ENCODE measurements at regions not wholly inside any gene's neighbourhood (a gene's known extent, or its start where the extent isn't known, plus 50 kb on each side); places are given as distances from the start of the nearest gene placed in this dataset.

DNA sequence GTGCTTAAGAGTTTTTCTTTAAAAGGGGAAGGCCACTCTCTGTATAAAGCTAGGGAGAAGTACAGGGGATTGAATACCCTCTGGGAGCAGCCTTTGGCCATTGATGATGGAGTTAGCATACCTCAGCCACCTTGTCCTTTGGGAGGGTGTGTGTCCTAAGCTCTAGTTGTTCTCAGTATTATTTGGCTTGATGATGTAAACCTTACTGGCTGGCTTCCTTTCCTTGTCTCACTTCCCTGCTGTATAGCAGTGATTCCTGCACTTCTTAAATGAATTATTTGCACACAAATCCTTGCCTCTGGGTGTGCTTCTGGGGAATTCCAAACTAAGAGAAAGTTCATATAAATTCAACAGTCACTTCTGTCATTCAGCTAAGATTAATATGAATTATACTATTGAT is 234.9 kb upstream of the RIOK2 start:
- H3K27me3 Mint-ChIP-seq (ENCODE audit: low read depth), result no peaks in the 10 kb centered on the region
- no peaks in the 10 kb centered on the region for H3K36me3 Mint-ChIP-seq
- H3K9me3 Mint-ChIP-seq, result no peaks in the 10 kb centered on the region
- H3K27ac Mint-ChIP-seq, result no peak overlapping the region
- no peak for TF ChIP-seq ATF6 (CRISPR knock-in tag; IDR thresholded peaks at IDR 0.05)
- POLR2A ChIA-PET, result no interaction called here
- H3K4me3 Mint-ChIP-seq, result no peak overlapping the region
- no peak; the same call in 1 of the 2 replicates for ATAC-seq
- DNase-seq (ENCODE audit: low spot score), result no peak
- peaks cover 8% of the 10 kb centered on the region; the same call in 1 of the 2 replicates for H3K4me1 Mint-ChIP-seq
- CTCF ChIA-PET, result no interaction called here

- ATAC-seq (no peak), DNase-seq (ENCODE audit: low spot score) (no peak)
- ChIA-PET CTCF (no interaction called here), POLR2A (interaction anchor here (0.6 kb wide), 1 partner anchor 1679 kb away, joined by 3 read pairs; no protein-coding TSS in a partner anchor)
- no peaks in the 10 kb centered on the region for H3K36me3 Mint-ChIP-seq
- TF ChIP-seq, protein P1, sequence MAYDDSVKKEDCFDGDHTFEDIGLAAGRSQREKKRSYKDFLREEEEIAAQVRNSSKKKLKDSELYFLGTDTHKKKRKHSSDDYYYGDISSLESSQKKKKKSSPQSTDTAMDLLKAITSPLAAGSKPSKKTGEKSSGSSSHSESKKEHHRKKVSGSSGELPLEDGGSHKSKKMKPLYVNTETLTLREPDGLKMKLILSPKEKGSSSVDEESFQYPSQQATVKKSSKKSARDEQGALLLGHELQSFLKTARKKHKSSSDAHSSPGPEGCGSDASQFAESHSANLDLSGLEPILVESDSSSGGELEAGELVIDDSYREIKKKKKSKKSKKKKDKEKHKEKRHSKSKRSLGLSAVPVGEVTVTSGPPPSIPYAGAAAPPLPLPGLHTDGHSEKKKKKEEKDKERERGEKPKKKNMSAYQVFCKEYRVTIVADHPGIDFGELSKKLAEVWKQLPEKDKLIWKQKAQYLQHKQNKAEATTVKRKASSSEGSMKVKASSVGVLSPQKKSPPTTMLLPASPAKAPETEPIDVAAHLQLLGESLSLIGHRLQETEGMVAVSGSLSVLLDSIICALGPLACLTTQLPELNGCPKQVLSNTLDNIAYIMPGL (CRISPR knock-in tag; IDR thresholded peaks at IDR 0.05), result no peak
- TF ChIP-seq NR3C1 (CRISPR knock-in tag; conservative IDR thresholded peaks at IDR 0.05; ENCODE audit: low read depth), result no peak
- no peak for TF ChIP-seq MYBL2 (CRISPR knock-in tag; IDR thresholded peaks at IDR 0.05)
- TF ChIP-seq SMAD4 (CRISPR knock-in tag; IDR thresholded peaks at IDR 0.05), result no peak
- no peak for TF ChIP-seq ZNF671 (CRISPR knock-in tag; IDR thresholded peaks at IDR 0.05)
- TF ChIP-seq, protein P2, sequence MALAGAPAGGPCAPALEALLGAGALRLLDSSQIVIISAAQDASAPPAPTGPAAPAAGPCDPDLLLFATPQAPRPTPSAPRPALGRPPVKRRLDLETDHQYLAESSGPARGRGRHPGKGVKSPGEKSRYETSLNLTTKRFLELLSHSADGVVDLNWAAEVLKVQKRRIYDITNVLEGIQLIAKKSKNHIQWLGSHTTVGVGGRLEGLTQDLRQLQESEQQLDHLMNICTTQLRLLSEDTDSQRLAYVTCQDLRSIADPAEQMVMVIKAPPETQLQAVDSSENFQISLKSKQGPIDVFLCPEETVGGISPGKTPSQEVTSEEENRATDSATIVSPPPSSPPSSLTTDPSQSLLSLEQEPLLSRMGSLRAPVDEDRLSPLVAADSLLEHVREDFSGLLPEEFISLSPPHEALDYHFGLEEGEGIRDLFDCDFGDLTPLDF (CRISPR knock-in tag; IDR thresholded peaks at IDR 0.05), result no peak
- no peak for TF ChIP-seq RORB (CRISPR knock-in tag; IDR thresholded peaks at IDR 0.05)
- TF ChIP-seq ZNF425 (CRISPR knock-in tag; conservative IDR thresholded peaks at IDR 0.05), result no peak
- TF ChIP-seq, protein P3, sequence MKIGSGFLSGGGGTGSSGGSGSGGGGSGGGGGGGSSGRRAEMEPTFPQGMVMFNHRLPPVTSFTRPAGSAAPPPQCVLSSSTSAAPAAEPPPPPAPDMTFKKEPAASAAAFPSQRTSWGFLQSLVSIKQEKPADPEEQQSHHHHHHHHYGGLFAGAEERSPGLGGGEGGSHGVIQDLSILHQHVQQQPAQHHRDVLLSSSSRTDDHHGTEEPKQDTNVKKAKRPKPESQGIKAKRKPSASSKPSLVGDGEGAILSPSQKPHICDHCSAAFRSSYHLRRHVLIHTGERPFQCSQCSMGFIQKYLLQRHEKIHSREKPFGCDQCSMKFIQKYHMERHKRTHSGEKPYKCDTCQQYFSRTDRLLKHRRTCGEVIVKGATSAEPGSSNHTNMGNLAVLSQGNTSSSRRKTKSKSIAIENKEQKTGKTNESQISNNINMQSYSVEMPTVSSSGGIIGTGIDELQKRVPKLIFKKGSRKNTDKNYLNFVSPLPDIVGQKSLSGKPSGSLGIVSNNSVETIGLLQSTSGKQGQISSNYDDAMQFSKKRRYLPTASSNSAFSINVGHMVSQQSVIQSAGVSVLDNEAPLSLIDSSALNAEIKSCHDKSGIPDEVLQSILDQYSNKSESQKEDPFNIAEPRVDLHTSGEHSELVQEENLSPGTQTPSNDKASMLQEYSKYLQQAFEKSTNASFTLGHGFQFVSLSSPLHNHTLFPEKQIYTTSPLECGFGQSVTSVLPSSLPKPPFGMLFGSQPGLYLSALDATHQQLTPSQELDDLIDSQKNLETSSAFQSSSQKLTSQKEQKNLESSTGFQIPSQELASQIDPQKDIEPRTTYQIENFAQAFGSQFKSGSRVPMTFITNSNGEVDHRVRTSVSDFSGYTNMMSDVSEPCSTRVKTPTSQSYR (CRISPR knock-in tag; IDR thresholded peaks at IDR 0.05), result no peak
- TF ChIP-seq NFATC4 (CRISPR knock-in tag; IDR thresholded peaks at IDR 0.05), result no peak
- TF ChIP-seq GABPB1 (CRISPR knock-in tag; IDR thresholded peaks at IDR 0.05), result no peak
- no peak for TF ChIP-seq ZNF263 (CRISPR knock-in tag; IDR thresholded peaks at IDR 0.05; ENCODE audit: low read depth)
- TF ChIP-seq SMAD3 (CRISPR knock-in tag; IDR thresholded peaks at IDR 0.05; ENCODE audit: borderline replicate concordance), result no peak
- TF ChIP-seq ATF1 (CRISPR knock-in tag; IDR thresholded peaks at IDR 0.05), result no peak
- TF ChIP-seq ZBTB21 (CRISPR knock-in tag; IDR thresholded peaks at IDR 0.05; ENCODE audit: borderline replicate concordance), result no peak
- no peak for TF ChIP-seq ZNF232 (CRISPR knock-in tag; IDR thresholded peaks at IDR 0.05)
- no peak for TF ChIP-seq ATF6 (CRISPR knock-in tag; IDR thresholded peaks at IDR 0.05)
- no peak for TF ChIP-seq FOXJ3 (CRISPR knock-in tag; IDR thresholded peaks at IDR 0.05; ENCODE audit: borderline replicate concordance)
- TF ChIP-seq, protein P4, sequence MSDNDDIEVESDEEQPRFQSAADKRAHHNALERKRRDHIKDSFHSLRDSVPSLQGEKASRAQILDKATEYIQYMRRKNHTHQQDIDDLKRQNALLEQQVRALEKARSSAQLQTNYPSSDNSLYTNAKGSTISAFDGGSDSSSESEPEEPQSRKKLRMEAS (CRISPR knock-in tag; IDR thresholded peaks at IDR 0.05), result no peak
- no peak overlapping the region for H3K27ac Mint-ChIP-seq
- H3K4me1 Mint-ChIP-seq, result peaks cover 8% of the 10 kb centered on the region; the same call in 1 of the 2 replicates
- no peak overlapping the region for H3K4me3 Mint-ChIP-seq
- no peaks in the 10 kb centered on the region for H3K27me3 Mint-ChIP-seq (ENCODE audit: low read depth)
- H3K9me3 Mint-ChIP-seq, result no peaks in the 10 kb centered on the region
Measured at GRCh38 chr5:97418462-97418861, 235.4 kb upstream of the RIOK2 start.

All from WTC11 (cell line).